ENCODE measurements at regions not wholly inside any gene's neighbourhood (a gene's known extent, or its start where the extent isn't known, plus 50 kb on each side); places are given as distances from the start of the nearest gene placed in this dataset.

DNA sequence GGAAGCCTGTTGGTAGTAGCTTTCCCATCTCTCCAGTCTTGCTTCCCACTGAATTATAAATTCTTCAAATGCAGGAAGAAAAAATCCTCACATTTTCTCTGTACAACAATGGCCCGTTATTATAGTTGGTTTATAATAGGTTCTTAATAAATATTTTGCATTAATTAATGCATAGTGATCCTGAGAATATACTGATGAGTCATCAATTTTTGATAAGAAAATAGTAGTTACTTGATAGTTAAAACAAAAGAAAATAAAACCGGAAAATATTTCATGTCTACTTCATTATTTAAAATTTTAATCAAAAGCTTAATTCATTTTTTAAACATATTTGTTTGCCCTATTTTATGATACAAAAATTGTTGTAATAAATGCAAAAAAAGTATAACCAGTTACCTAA lies 762.6 kb downstream of the BRINP1 start:
- no peak for TF ChIP-seq ZC3H10 (CRISPR knock-in tag; IDR thresholded peaks at IDR 0.05)
- TF ChIP-seq ZNF565 (CRISPR knock-in tag; conservative IDR thresholded peaks at IDR 0.05; ENCODE audit: low read depth) = no peak
- TF ChIP-seq, protein P1, sequence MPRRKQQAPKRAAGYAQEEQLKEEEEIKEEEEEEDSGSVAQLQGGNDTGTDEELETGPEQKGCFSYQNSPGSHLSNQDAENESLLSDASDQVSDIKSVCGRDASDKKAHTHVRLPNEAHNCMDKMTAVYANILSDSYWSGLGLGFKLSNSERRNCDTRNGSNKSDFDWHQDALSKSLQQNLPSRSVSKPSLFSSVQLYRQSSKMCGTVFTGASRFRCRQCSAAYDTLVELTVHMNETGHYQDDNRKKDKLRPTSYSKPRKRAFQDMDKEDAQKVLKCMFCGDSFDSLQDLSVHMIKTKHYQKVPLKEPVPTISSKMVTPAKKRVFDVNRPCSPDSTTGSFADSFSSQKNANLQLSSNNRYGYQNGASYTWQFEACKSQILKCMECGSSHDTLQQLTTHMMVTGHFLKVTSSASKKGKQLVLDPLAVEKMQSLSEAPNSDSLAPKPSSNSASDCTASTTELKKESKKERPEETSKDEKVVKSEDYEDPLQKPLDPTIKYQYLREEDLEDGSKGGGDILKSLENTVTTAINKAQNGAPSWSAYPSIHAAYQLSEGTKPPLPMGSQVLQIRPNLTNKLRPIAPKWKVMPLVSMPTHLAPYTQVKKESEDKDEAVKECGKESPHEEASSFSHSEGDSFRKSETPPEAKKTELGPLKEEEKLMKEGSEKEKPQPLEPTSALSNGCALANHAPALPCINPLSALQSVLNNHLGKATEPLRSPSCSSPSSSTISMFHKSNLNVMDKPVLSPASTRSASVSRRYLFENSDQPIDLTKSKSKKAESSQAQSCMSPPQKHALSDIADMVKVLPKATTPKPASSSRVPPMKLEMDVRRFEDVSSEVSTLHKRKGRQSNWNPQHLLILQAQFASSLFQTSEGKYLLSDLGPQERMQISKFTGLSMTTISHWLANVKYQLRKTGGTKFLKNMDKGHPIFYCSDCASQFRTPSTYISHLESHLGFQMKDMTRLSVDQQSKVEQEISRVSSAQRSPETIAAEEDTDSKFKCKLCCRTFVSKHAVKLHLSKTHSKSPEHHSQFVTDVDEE (CRISPR knock-in tag; IDR thresholded peaks at IDR 0.05) = no peak
- TF ChIP-seq, protein P2, sequence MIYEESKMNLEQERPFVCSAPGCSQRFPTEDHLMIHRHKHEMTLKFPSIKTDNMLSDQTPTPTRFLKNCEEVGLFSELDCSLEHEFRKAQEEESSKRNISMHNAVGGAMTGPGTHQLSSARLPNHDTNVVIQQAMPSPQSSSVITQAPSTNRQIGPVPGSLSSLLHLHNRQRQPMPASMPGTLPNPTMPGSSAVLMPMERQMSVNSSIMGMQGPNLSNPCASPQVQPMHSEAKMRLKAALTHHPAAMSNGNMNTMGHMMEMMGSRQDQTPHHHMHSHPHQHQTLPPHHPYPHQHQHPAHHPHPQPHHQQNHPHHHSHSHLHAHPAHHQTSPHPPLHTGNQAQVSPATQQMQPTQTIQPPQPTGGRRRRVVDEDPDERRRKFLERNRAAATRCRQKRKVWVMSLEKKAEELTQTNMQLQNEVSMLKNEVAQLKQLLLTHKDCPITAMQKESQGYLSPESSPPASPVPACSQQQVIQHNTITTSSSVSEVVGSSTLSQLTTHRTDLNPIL (CRISPR knock-in tag; IDR thresholded peaks at IDR 0.05; ENCODE audit: low read depth) = no peak
- TF ChIP-seq, protein P3, sequence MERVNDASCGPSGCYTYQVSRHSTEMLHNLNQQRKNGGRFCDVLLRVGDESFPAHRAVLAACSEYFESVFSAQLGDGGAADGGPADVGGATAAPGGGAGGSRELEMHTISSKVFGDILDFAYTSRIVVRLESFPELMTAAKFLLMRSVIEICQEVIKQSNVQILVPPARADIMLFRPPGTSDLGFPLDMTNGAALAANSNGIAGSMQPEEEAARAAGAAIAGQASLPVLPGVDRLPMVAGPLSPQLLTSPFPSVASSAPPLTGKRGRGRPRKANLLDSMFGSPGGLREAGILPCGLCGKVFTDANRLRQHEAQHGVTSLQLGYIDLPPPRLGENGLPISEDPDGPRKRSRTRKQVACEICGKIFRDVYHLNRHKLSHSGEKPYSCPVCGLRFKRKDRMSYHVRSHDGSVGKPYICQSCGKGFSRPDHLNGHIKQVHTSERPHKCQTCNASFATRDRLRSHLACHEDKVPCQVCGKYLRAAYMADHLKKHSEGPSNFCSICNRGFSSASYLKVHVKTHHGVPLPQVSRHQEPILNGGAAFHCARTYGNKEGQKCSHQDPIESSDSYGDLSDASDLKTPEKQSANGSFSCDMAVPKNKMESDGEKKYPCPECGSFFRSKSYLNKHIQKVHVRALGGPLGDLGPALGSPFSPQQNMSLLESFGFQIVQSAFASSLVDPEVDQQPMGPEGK (CRISPR knock-in tag; IDR thresholded peaks at IDR 0.05; ENCODE audit: borderline replicate concordance) = no peak
- no peak for TF ChIP-seq ZFP30 (CRISPR knock-in tag; IDR thresholded peaks at IDR 0.05)
- no peak for TF ChIP-seq ZFP3 (CRISPR knock-in tag; IDR thresholded peaks at IDR 0.05)
